Fibroblast of skin of left quadriceps (primary cell): ENCODE measurements at regions not wholly inside any gene's neighbourhood (a gene's known extent, or its start where the extent isn't known, plus 50 kb on each side); places are given as distances from the start of the nearest gene placed in this dataset.

Experiments used
- DNase-seq, 2 experiments: peaks; one replicate each; pipeline ENCODE4 v3.0.0-alpha.2; 2013; ENCODE audit warnings: low read depth in 2 of 2

DNA sequence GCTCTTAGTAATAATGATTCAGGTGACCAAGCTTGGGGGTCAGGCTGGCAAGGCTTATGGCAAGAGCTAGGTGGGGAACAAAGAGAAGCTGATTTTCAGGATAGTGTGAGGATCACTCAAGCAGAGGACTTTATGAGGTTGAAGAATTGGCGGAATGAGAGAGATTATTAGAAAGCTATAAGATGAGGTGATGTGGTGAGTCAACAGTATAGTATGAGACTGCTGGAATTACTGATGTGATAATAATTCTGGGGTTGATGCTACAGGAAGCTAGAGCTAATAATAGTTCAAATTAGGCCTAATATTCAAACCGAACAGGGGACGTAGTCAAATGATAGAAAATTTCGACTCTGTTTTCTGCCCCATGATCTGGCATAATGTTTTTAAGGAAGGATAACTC, 2115.3 kb upstream of the PIK3C3 start:
- no peak for DNase-seq

DNA sequence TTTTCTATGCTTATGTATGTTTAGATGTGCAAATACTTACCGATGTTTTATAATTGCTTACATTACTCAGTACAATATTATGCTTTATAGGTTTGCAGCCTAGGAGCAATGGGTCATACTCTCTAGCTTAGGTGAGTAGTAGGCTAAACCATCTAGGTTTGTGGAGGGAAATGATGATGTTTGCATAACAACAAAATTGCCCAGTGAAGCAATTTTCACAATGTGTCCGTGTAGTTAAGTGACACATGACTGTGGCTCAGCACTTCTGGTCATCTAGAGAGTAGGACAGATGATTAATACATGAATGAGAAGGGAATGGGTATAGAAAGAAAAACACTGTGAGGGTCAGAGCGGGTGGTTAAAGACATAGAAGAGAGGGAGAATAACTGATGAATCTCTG, 2116.2 kb upstream of the PIK3C3 start:
- no peak for DNase-seq

DNA sequence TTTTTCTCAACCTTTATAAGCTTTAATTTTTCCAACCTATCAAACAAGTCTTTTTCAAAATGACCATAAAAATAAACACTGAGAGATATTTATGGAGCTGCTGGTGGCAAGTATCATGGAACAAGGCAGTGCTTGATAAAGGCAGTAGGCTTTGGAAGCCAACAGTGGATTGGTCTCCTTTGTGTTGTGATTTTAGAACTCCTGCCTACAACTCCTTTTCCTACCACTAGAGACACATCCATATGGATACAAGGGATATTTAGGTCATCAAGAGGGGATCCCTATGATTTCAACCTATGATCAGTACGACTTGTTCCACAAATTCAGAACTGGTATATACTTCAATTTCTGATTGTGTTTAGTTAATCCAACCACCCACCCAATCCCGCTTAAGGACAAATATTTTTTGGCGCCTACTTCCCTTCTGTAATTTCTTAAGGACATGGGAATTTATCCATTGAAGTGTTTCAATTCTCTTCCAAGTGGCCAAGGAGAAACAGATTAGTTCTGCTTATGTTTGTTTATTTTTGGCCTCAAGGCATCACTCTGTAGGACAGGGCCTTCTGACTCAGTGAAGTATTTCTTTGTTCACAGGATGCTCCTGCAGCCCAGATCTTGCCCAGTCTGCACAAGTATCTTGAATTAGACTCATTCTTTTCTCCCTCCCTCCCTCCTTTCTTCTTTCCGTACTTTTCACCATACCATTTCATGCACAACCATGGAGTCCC, 2119.6 kb upstream of the PIK3C3 start:
- DNase-seq: no peak

DNA sequence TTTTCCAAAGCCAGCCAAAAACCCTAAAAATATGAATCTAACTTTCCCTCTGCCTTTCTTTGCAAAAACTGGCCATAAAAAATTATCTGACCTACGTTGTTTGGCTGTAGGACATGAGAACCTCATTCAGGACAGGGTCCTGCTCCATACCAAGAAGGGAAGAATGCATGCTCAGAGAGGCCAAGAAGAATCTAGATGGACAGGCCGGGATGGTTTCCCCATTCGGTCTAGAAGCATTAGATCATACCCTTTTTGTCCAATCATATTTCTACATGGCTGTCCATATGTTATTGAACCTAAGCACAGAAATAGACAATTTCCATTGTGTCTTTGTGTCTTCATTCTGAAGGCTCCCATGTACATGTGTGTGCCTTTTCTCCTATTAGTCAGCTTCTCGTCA, 2120.4 kb upstream of the PIK3C3 start:
- no peak for DNase-seq

DNA sequence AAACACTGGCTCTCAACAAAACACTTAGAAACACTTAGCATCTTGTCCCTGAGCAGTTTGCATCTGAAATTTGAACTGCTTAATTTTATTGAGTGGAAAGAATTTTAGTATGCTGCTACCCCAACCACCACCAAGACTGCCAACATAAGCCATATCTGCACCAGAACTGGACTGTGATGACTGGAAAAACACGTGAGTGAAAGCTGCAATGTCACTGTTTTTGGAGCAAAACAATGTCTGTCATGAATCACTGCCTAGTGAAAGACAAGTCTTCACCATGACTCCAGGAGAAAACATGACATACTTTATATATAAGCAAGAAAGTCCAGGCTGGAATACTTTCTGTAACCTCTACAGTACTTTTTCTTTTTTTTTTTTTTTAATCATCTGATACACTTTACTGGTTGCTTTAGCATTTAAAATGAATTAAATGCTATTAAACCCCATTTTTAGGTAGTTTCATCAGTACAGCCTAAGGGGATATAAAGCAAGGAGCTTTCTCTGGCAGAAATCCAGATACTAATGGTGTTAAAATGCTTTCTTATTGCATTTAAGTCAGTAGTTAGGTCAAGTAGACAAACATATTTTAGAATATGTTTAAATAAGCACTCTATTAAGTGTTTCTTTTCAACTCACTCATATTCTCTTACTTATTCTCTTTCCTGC, 2129.4 kb upstream of the PIK3C3 start:
- no peak for DNase-seq

GRCh38 chr18:39806525-39806924, 2148.5 kb upstream of the PIK3C3 start:
- no peak for DNase-seq

DNA sequence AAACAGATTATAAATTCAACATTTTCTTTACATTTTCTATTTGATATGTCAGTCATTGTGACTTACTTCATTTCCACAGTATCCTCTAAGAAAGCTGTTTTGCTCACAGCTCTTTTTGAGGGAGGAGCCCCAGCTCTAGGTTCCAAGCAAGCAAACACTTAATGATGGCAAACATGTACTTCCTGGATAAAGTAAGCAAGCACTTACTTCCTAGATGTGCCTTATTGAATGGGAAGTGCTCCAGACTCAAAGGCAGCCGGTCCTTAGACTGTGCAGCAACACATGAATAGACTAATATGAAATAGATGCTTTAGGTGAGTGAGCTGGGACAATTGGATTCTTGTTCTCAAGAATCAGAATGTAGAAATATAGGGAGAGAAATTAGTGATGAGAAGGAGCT, 2149.8 kb upstream of the PIK3C3 start:
- no peak for DNase-seq

DNA sequence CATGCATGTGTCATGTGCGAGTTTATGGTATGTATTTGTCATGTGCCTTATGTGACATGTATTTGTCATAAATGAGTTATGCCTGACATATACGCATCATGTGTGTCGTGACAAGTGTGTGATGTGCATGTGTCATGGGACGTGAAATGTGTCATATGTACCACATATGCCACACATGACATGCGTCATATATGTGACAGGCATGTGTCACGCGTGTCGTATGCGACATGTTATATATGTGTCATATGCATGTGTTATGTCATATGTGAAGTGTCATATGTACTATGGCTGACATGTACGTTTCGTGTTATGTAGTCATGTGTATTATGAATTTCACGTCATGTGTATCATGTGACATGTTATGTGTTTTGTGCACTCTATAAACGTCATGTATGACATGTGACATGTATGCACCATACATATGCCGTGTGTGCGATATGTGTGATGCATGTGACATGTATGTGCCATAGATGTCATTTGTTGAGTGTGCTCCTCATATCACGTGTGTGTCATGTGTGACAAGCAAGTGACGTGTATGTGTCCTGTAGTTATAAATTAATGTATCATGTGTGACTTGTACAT, 2152.3 kb upstream of the PIK3C3 start:
- no peak for DNase-seq

- no peak for DNase-seq
These were observed 2153.2 kb upstream of the PIK3C3 start for GRCh38 chr18:39801848-39802247.

DNA sequence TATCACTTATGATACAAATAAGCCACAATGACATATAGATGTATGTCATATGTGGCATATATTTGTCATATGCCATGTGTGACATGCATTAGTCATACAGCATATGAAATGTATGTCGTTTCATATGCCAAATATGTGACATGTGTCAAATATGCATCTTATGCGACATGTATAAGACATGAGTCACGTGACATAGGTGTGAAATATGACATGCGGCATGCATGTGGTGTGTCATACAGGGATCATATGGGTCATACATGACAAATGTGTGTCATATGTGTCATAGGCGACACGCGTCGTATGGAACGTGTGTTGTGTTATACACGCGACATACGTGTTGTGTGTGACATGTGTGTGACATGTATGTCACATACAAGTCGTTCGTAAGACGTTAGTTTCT, 2154.0 kb upstream of the PIK3C3 start:
- no peak for DNase-seq

GRCh38 chr18:39799006-39799405, 2156.0 kb upstream of the PIK3C3 start:
- no peak for DNase-seq

DNA sequence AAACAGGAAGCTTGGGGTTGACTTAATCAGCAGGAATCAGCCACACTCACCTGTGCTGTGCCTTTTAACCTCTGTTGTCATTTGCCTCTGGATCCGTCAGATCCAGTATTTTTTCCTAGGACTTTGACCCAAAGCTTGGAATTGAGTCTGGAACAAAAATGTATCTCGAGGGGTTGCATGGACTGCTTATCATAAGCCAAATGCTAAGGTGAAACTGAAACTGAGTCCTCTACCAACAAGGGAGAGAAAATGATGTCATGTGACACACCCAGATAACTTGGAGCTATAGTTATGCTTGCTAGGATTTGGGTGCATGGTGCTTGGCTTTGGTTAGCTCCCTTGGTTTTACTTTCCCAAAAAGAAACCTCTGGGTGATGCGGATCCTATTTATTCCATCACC, 2158.6 kb upstream of the PIK3C3 start:
- no peak for DNase-seq

- DNase-seq: no peak
These were observed 2159.7 kb upstream of the PIK3C3 start for GRCh38 chr18:39795350-39795749.

- DNase-seq: no peak
These were observed 2161.4 kb upstream of the PIK3C3 start for GRCh38 chr18:39793609-39794008.

- no peak for DNase-seq
These were observed 2166.7 kb upstream of the PIK3C3 start for GRCh38 chr18:39788383-39788782.

GRCh38 chr18:39786477-39786876, 2168.6 kb upstream of the PIK3C3 start:
- DNase-seq: no peak

GRCh38 chr18:39784541-39784940, 2170.5 kb upstream of the PIK3C3 start:
- DNase-seq: no peak

GRCh38 chr18:39781565-39781964, 2173.5 kb upstream of the PIK3C3 start:
- no peak for DNase-seq

- DNase-seq: no peak
These were observed 2174.3 kb upstream of the PIK3C3 start for GRCh38 chr18:39780774-39781173.

- no peak for DNase-seq
These were observed 2175.1 kb upstream of the PIK3C3 start for GRCh38 chr18:39779926-39780325.

- DNase-seq: no peak
These were observed 2178.3 kb upstream of the PIK3C3 start for GRCh38 chr18:39776766-39777165.

GRCh38 chr18:39774957-39775598, 2180.0 kb upstream of the PIK3C3 start:
- no peak for DNase-seq

- DNase-seq: no peak
These were observed 2181.4 kb upstream of the PIK3C3 start for GRCh38 chr18:39773646-39774045.
